Spleen (tissue), 7 donors: ENCODE measurements at regions not wholly inside any gene's neighbourhood (a gene's known extent, or its start where the extent isn't known, plus 50 kb on each side); places are given as distances from the start of the nearest gene placed in this dataset.

ENCODE experiments used
- POLR2A ChIP-seq, 3 donors: fragments of 450-650 bp; IDR thresholded peaks; one replicate each; pipeline ENCODE4 v1.5.1; 2017; ENCODE audit warnings: antibody characterized with exemption in 3 of 3, mild to moderate bottlenecking in 1 of 3
- TF ChIP-seq, protein P1 (sequence below), 11 experiments: fragments of 200-600 bp in 7 of 11; fragments of 450-650 bp in 4 of 11; sonication (generic) in 4 of 11; IDR thresholded peaks in 8 of 11; conservative IDR thresholded peaks in 3 of 11; 1 replicate in 7 of 11; 2 replicates in 4 of 11; pipeline versions ENCODE4 v1.4.0 to v1.8.0; 2016 to 2021; ENCODE audit warnings: antibody characterized with exemption in 11 of 11, inconsistent platforms in 4 of 11, mild to moderate bottlenecking in 1 of 11
- donor health status: DM: no; HTN: no; CAD: no; lungs with moderate emphysema.
- donor health status: DM: no; HTN: no; CAD: no.
- donor health status: DM: no; HTN: no; CAD: no.

DNA sequence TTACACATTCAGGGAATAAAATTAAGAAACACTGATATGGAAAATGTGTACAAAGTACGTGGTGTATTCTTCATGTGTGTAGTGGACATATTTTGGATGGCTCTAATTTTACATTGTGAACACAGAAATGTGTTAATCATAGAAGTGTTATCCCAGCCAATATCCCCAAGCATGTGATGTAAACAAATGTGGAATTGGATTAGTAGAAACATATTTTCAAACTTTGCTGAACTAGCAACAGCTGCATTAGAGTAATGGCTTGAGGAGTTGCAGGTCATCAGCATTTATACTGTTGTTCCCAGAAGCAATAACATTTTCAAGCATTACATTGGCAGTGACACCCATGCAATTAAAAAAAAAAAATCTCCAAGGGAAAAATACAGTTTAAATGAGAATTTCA lies 600.6 kb downstream of the SLITRK1 start:
- TF ChIP-seq, protein P1, sequence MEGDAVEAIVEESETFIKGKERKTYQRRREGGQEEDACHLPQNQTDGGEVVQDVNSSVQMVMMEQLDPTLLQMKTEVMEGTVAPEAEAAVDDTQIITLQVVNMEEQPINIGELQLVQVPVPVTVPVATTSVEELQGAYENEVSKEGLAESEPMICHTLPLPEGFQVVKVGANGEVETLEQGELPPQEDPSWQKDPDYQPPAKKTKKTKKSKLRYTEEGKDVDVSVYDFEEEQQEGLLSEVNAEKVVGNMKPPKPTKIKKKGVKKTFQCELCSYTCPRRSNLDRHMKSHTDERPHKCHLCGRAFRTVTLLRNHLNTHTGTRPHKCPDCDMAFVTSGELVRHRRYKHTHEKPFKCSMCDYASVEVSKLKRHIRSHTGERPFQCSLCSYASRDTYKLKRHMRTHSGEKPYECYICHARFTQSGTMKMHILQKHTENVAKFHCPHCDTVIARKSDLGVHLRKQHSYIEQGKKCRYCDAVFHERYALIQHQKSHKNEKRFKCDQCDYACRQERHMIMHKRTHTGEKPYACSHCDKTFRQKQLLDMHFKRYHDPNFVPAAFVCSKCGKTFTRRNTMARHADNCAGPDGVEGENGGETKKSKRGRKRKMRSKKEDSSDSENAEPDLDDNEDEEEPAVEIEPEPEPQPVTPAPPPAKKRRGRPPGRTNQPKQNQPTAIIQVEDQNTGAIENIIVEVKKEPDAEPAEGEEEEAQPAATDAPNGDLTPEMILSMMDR (IDR thresholded peaks at IDR 0.05 in 8 of 11, conservative IDR thresholded peaks at IDR 0.05 in 3 of 11) = no peak
- TF ChIP-seq POLR2A (IDR thresholded peaks at IDR 0.05) = no peak
